ENCODE measurements at regions not wholly inside any gene's neighbourhood (a gene's known extent, or its start where the extent isn't known, plus 50 kb on each side); places are given as distances from the start of the nearest gene placed in this dataset.

- no peak for TF ChIP-seq POLR2A (IDR thresholded peaks at IDR 0.05; ENCODE audit: low read depth, low read length)
- no peak for TF ChIP-seq POLR2AphosphoS5 (IDR thresholded peaks at IDR 0.05; ENCODE audit: low read depth, low read length)
These were observed 78.2 kb upstream of the SULF2 start for GRCh38 chr20:47863315-47863965.
